GM23338 (cell line): ENCODE measurements at regions not wholly inside any gene's neighbourhood (a gene's known extent, or its start where the extent isn't known, plus 50 kb on each side); places are given as distances from the start of the nearest gene placed in this dataset.

Experiments used
- ATAC-seq: fragments of 200-7000 bp; cut with Tn5 transposase; 3 replicates; pipeline ENCODE4 v1.9.1; 2020
- DNase-seq: peaks from one replicate; pipeline ENCODE4 v3.0.0-alpha.2; 2015; ENCODE audit warnings: low spot score
- H2AFZ ChIP-seq: fragments of 200-600 bp; sonication (generic); 2 replicates; pipeline ENCODE4 v1.8.0; 2016; ENCODE audit warnings: antibody characterized with exemption, mild to moderate bottlenecking, moderate library complexity
- H3F3A ChIP-seq: fragments of 200-600 bp; sonication (generic); replicated peaks from 2 replicates; pipeline ENCODE4 v1.8.0; 2017; ENCODE audit warnings: antibody characterized with exemption, mixed run types, low read depth
- H3K27ac ChIP-seq: fragments of 200-600 bp; sonication (generic); 2 replicates; pipeline ENCODE4 v1.6.1; 2016; ENCODE audit warnings: low read depth
- H3K27me3 ChIP-seq: fragments of 200-600 bp; sonication (generic); 2 replicates; pipeline ENCODE4 v1.8.0; 2016; ENCODE audit warnings: mild to moderate bottlenecking, mixed run types, moderate library complexity; ENCODE audit not compliant: insufficient read depth
- H3K36me3 ChIP-seq: fragments of 200-600 bp; sonication (generic); 2 replicates; pipeline ENCODE4 v1.8.0; 2016; ENCODE audit warnings: mild to moderate bottlenecking; ENCODE audit not compliant: insufficient read depth
- H3K4me1 ChIP-seq: fragments of 200-600 bp; sonication (generic); 2 replicates; pipeline ENCODE4 v1.8.0; 2016; ENCODE audit warnings: mild to moderate bottlenecking, moderate library complexity; ENCODE audit not compliant: insufficient read depth
- H3K4me2 ChIP-seq: fragments of 200-600 bp; sonication (generic); 2 replicates; pipeline ENCODE4 v1.7.1; 2017; ENCODE audit warnings: mixed run types
- H3K4me3 ChIP-seq: fragments of 200-600 bp; sonication (generic); 2 replicates; pipeline ENCODE4 v1.6.1; 2016; ENCODE audit warnings: mixed run types
- H3K79me2 ChIP-seq: fragments of 200-600 bp; sonication (generic); replicated peaks from 2 replicates; pipeline ENCODE4 v1.8.0; 2017; ENCODE audit warnings: mild to moderate bottlenecking; ENCODE audit not compliant: insufficient read depth
- H3K9me2 ChIP-seq: fragments of 200-600 bp; sonication (generic); 2 replicates; pipeline ENCODE4 v1.8.0; 2017; ENCODE audit not compliant: insufficient read depth
- H4K20me1 ChIP-seq: fragments of 200-600 bp; sonication (generic); replicated peaks from 2 replicates; pipeline ENCODE4 v1.8.0; 2017; ENCODE audit warnings: mild to moderate bottlenecking; ENCODE audit not compliant: insufficient read depth
- H3K27ac Mint-ChIP-seq: 2 replicates; pipeline ENCODE4 v1.8.0; 2020; ENCODE audit warnings: inconsistent platforms, mild to moderate bottlenecking, moderate library complexity, mixed read lengths
- H3K27me3 Mint-ChIP-seq: 3 replicates; pipeline ENCODE4 v1.8.0; 2022; ENCODE audit warnings: low read depth, mild to moderate bottlenecking, moderate library complexity, mixed read lengths, inconsistent platforms; ENCODE audit not compliant: insufficient read depth, poor library complexity
- H3K36me3 Mint-ChIP-seq: 3 replicates; pipeline ENCODE4 v1.8.0; 2021; ENCODE audit warnings: low read depth, mild to moderate bottlenecking, inconsistent platforms, moderate library complexity, mixed read lengths
- H3K4me1 Mint-ChIP-seq: 3 replicates; pipeline ENCODE4 v1.8.0; 2020; ENCODE audit warnings: mild to moderate bottlenecking, inconsistent platforms, mixed read lengths
- H3K4me3 Mint-ChIP-seq: 3 replicates; pipeline ENCODE4 v1.8.0; 2021; ENCODE audit warnings: moderate library complexity, mild to moderate bottlenecking, inconsistent platforms, mixed read lengths
- H3K9me3 Mint-ChIP-seq: 3 replicates; pipeline ENCODE4 v1.8.0; 2020; ENCODE audit warnings: moderate library complexity, mild to moderate bottlenecking, inconsistent platforms, mixed read lengths
- CREB1 ChIP-seq: fragments of 250-450 bp; sonication (Bioruptor Pico); IDR thresholded peaks from 2 replicates; pipeline ENCODE4 v1.5.0; 2020; ENCODE audit warnings: low read depth, mild to moderate bottlenecking, moderate library complexity
- CTCF ChIP-seq, 2 experiments: fragments of 200-600 bp in 1 of 2; sonication (generic) in 1 of 2; conservative IDR thresholded peaks; 2 replicates each; pipeline versions ENCODE4 v1.5.1 to v1.6.1; 2016 to 2017; ENCODE audit warnings: antibody characterized with exemption in 2 of 2, low read depth in 2 of 2, mild to moderate bottlenecking in 2 of 2, moderate library complexity in 1 of 2
- ETS1 ChIP-seq: IDR thresholded peaks from 2 replicates; pipeline ENCODE4 v1.6.1; 2016; ENCODE audit warnings: antibody characterized with exemption
- EZH2 ChIP-seq: fragments of 200-600 bp; sonication (generic); IDR thresholded peaks from one replicate; pipeline ENCODE4 v1.8.0; 2017; ENCODE audit warnings: antibody characterized with exemption, mild to moderate bottlenecking, low read depth; ENCODE audit not compliant: unreplicated experiment
- EZH2phosphoT487 ChIP-seq: fragments of 200-600 bp; sonication (generic); IDR thresholded peaks from one replicate; pipeline ENCODE4 v1.8.1; 2018; ENCODE audit warnings: antibody characterized with exemption; ENCODE audit not compliant: unreplicated experiment
- JUNB ChIP-seq: IDR thresholded peaks from one replicate; pipeline ENCODE4 v1.6.1; 2016; ENCODE audit warnings: antibody characterized with exemption; ENCODE audit not compliant: unreplicated experiment
- NANOG ChIP-seq: IDR thresholded peaks from 2 replicates; pipeline ENCODE4 v1.6.1; 2016; ENCODE audit warnings: antibody characterized with exemption, borderline replicate concordance
- POLR2AphosphoS5 ChIP-seq: IDR thresholded peaks from 2 replicates; pipeline ENCODE4 v1.6.1; 2016; ENCODE audit warnings: antibody characterized with exemption, low read depth
- REST ChIP-seq: IDR thresholded peaks from one replicate; pipeline ENCODE4 v1.6.1; 2018; ENCODE audit warnings: antibody characterized with exemption; ENCODE audit not compliant: unreplicated experiment
- STAT1 ChIP-seq: IDR thresholded peaks from one replicate; pipeline ENCODE4 v1.6.1; 2016; ENCODE audit warnings: antibody characterized with exemption; ENCODE audit not compliant: unreplicated experiment
- ZNF114 ChIP-seq: fragments of 250-450 bp; sonication (Bioruptor Pico); IDR thresholded peaks from 2 replicates; pipeline ENCODE4 v1.5.0; 2020; ENCODE audit warnings: mild to moderate bottlenecking, moderate library complexity
- ZNF331 ChIP-seq: fragments of 250-450 bp; sonication (Bioruptor Pico); IDR thresholded peaks from 2 replicates; pipeline ENCODE4 v1.5.0; 2020; ENCODE audit warnings: low read depth, mild to moderate bottlenecking, moderate library complexity
- ZNF462 ChIP-seq: fragments of 250-450 bp; sonication (Bioruptor Pico); IDR thresholded peaks from 2 replicates; pipeline ENCODE4 v1.5.0; 2020; ENCODE audit warnings: mild to moderate bottlenecking, moderate library complexity

- peak; percentile 73 for ATAC-seq
- no peak overlapping the region for H3K4me3 Mint-ChIP-seq
- H3K36me3 Mint-ChIP-seq, result no peaks in the 10 kb centered on the region; the same call in 2 of the 3 replicates
- peaks cover 6% of the 10 kb centered on the region; the same call in 1 of the 2 replicates for H3K9me2 ChIP-seq
- H3K27ac Mint-ChIP-seq, result no peak overlapping the region
- no peak overlapping the region for H3K4me2 ChIP-seq
- no peaks in the 10 kb centered on the region for H4K20me1 ChIP-seq
- no peaks in the 10 kb centered on the region for H3K9me3 Mint-ChIP-seq
- peaks cover 12% of the 10 kb centered on the region for H3K4me1 Mint-ChIP-seq
- no peak overlapping the region for H2AFZ ChIP-seq
- H3F3A ChIP-seq, result no peaks in the 10 kb centered on the region
- TF ChIP-seq ETS1 (no peak), ZNF114 (CRISPR knock-in tag) (no peak), CREB1 (CRISPR knock-in tag) (no peak), NANOG (no peak), ZNF331 (no peak), EZH2 (no peak), ZNF462 (CRISPR knock-in tag) (no peak), EZH2phosphoT487 (no peak), JUNB (no peak), POLR2AphosphoS5 (no peak), REST (no peak), CTCF (conservative IDR thresholded peaks at IDR 0.05; ENCODE audit: low read depth in 2 of 2) (no peak), STAT1 (no peak)
- no peak overlapping the region for H3K27ac ChIP-seq
- DNase-seq, result peak; percentile 11
- H3K4me3 ChIP-seq, result no peak overlapping the region
- H3K27me3 Mint-ChIP-seq, result peaks cover 3% of the 10 kb centered on the region
- H3K79me2 ChIP-seq, result no peaks in the 10 kb centered on the region
- H3K36me3 ChIP-seq, result no peaks in the 10 kb centered on the region
- H3K27me3 ChIP-seq, result no peaks in the 10 kb centered on the region
- peaks cover 7% of the 10 kb centered on the region; the same call in 1 of the 2 replicates for H3K4me1 ChIP-seq
Measured at GRCh38 chr10:71006506-71006905, 118.1 kb upstream of the PCBD1 start.
